ENCODE measurements at regions not wholly inside any gene's neighbourhood (a gene's known extent, or its start where the extent isn't known, plus 50 kb on each side); places are given as distances from the start of the nearest gene placed in this dataset.

- no peaks in the 10 kb centered on the region for H3K4me1 Mint-ChIP-seq
- H3K27ac Mint-ChIP-seq: no peak overlapping the region
- ATAC-seq (ENCODE audit: low read depth in 2 of 2) (no peak), DNase-seq (no peak)
- no peaks in the 10 kb centered on the region for H3K27me3 Mint-ChIP-seq
- no peak overlapping the region for H3K4me3 Mint-ChIP-seq
- no peaks in the 10 kb centered on the region for H3K36me3 Mint-ChIP-seq
- H3K9me3 Mint-ChIP-seq: peaks cover 0 to 26% (median 5%) of the 10 kb centered on the region in 7 donors
These were observed 164.0 kb upstream of the TRAM1L1 start for GRCh38 chr4:117249333-117249732.

- ATAC-seq (ENCODE audit: low read depth in 2 of 2) (no peak), DNase-seq (no peak)
- H3K4me3 Mint-ChIP-seq: no peak overlapping the region
- H3K4me1 Mint-ChIP-seq: no peaks in the 10 kb centered on the region
- no peaks in the 10 kb centered on the region for H3K36me3 Mint-ChIP-seq
- no peak overlapping the region for H3K27ac Mint-ChIP-seq
- H3K27me3 Mint-ChIP-seq: no peaks in the 10 kb centered on the region
- H3K9me3 Mint-ChIP-seq: peaks cover 0 to 6% (median 4%) of the 10 kb centered on the region in 7 donors
These were observed 178.7 kb upstream of the TRAM1L1 start for GRCh38 chr4:117264072-117264471.

- Mint-ChIP-seq H3K27ac (no peak overlapping the region), H3K4me3 (no peak overlapping the region), H3K9me3 (peaks cover 0 to 6% (median 3%) of the 10 kb centered on the region in 7 donors), H3K4me1 (no peaks in the 10 kb centered on the region), H3K27me3 (no peaks in the 10 kb centered on the region), H3K36me3 (no peaks in the 10 kb centered on the region)
- DNase-seq (no peak), ATAC-seq (ENCODE audit: low read depth in 2 of 2) (no peak)
These were observed 181.9 kb upstream of the TRAM1L1 start for GRCh38 chr4:117267317-117267716.

- Mint-ChIP-seq H3K36me3 (no peaks in the 10 kb centered on the region), H3K4me1 (no peaks in the 10 kb centered on the region), H3K27ac (no peak overlapping the region), H3K9me3 (peaks cover 0 to 6% (median 0%) of the 10 kb centered on the region in 7 donors), H3K4me3 (no peak overlapping the region), H3K27me3 (no peaks in the 10 kb centered on the region)
- DNase-seq: no peak
- no peak for ATAC-seq (ENCODE audit: low read depth in 2 of 2)
These were observed 199.4 kb upstream of the TRAM1L1 start for GRCh38 chr4:117284736-117285135.

GRCh38 chr4:117293784-117294183 lies 208.4 kb upstream of the TRAM1L1 start:
- no peak for ATAC-seq (ENCODE audit: low read depth in 2 of 2)
- Mint-ChIP-seq H3K27me3 (no peaks in the 10 kb centered on the region), H3K4me1 (no peaks in the 10 kb centered on the region), H3K9me3 (peaks cover 0 to 11% (median 0%) of the 10 kb centered on the region in 7 donors), H3K4me3 (no peak overlapping the region), H3K27ac (no peak overlapping the region), H3K36me3 (no peaks in the 10 kb centered on the region)
- DNase-seq: no peak

- Mint-ChIP-seq H3K27ac (no peak overlapping the region), H3K4me3 (no peak overlapping the region), H3K4me1 (no peaks in the 10 kb centered on the region), H3K27me3 (no peaks in the 10 kb centered on the region), H3K36me3 (no peaks in the 10 kb centered on the region), H3K9me3 (peaks cover 0 to 8% (median 2%) of the 10 kb centered on the region in 7 donors)
- ATAC-seq (ENCODE audit: low read depth in 2 of 2): no peak
- no peak for DNase-seq
These were observed 216.8 kb upstream of the TRAM1L1 start for GRCh38 chr4:117302226-117302625.

- DNase-seq: no peak
- Mint-ChIP-seq H3K9me3 (peaks cover 0 to 15% (median 4%) of the 10 kb centered on the region in 7 donors), H3K27ac (no peak overlapping the region), H3K27me3 (no peaks in the 10 kb centered on the region), H3K4me1 (no peaks in the 10 kb centered on the region), H3K36me3 (no peaks in the 10 kb centered on the region), H3K4me3 (no peak overlapping the region)
- ATAC-seq (ENCODE audit: low read depth in 2 of 2): no peak
These were observed 225.8 kb upstream of the TRAM1L1 start for GRCh38 chr4:117311215-117311614.

GRCh38 chr4:117311989-117312388 lies 226.6 kb upstream of the TRAM1L1 start:
- DNase-seq: no peak
- Mint-ChIP-seq H3K9me3 (peaks cover 0 to 15% (median 4%) of the 10 kb centered on the region in 7 donors), H3K27me3 (no peaks in the 10 kb centered on the region), H3K4me1 (no peaks in the 10 kb centered on the region), H3K4me3 (no peak overlapping the region), H3K27ac (no peak overlapping the region), H3K36me3 (no peaks in the 10 kb centered on the region)
- ATAC-seq (ENCODE audit: low read depth in 2 of 2): no peak

GRCh38 chr4:117324851-117325491 lies 239.6 kb upstream of the TRAM1L1 start:
- Mint-ChIP-seq H3K4me3 (no peak overlapping the region), H3K4me1 (no peaks in the 10 kb centered on the region), H3K27ac (no peak overlapping the region), H3K27me3 (no peaks in the 10 kb centered on the region), H3K36me3 (no peaks in the 10 kb centered on the region), H3K9me3 (peaks cover 0 to 4% (median 0%) of the 10 kb centered on the region in 7 donors)
- ATAC-seq (ENCODE audit: low read depth in 2 of 2) (no peak), DNase-seq (no peak)

GRCh38 chr4:117326091-117326490 lies 240.7 kb upstream of the TRAM1L1 start:
- no peak overlapping the region for H3K4me3 Mint-ChIP-seq
- H3K9me3 Mint-ChIP-seq: peaks cover 0 to 4% (median 0%) of the 10 kb centered on the region in 7 donors
- DNase-seq (no peak), ATAC-seq (ENCODE audit: low read depth in 2 of 2) (no peak)
- H3K27me3 Mint-ChIP-seq: no peaks in the 10 kb centered on the region
- H3K36me3 Mint-ChIP-seq: no peaks in the 10 kb centered on the region
- H3K4me1 Mint-ChIP-seq: no peaks in the 10 kb centered on the region
- no peak overlapping the region for H3K27ac Mint-ChIP-seq

- H3K36me3 Mint-ChIP-seq: no peaks in the 10 kb centered on the region
- H3K4me3 Mint-ChIP-seq: no peak overlapping the region
- ATAC-seq (ENCODE audit: low read depth in 2 of 2): no peak
- H3K9me3 Mint-ChIP-seq: peaks cover 0 to 4% (median 0%) of the 10 kb centered on the region in 7 donors
- H3K27ac Mint-ChIP-seq: peak overlapping the region in 1 of 6 donors; percentile 47
- no peak for DNase-seq
- no peaks in the 10 kb centered on the region for H3K4me1 Mint-ChIP-seq
- no peaks in the 10 kb centered on the region for H3K27me3 Mint-ChIP-seq
These were observed 242.1 kb upstream of the TRAM1L1 start for GRCh38 chr4:117327491-117327890.

- DNase-seq (no peak), ATAC-seq (ENCODE audit: low read depth in 2 of 2) (no peak)
- Mint-ChIP-seq H3K36me3 (no peaks in the 10 kb centered on the region), H3K4me1 (no peaks in the 10 kb centered on the region), H3K4me3 (no peak overlapping the region), H3K27me3 (no peaks in the 10 kb centered on the region), H3K9me3 (peaks cover 0 to 4% (median 0%) of the 10 kb centered on the region in 7 donors), H3K27ac (no peak overlapping the region)
These were observed 243.0 kb upstream of the TRAM1L1 start for GRCh38 chr4:117328333-117328732.

GRCh38 chr4:117331817-117332216 lies 246.4 kb upstream of the TRAM1L1 start:
- Mint-ChIP-seq H3K36me3 (no peaks in the 10 kb centered on the region), H3K4me3 (no peak overlapping the region), H3K9me3 (peaks cover 0 to 2% (median 0%) of the 10 kb centered on the region in 7 donors), H3K27me3 (no peaks in the 10 kb centered on the region), H3K4me1 (no peaks in the 10 kb centered on the region), H3K27ac (no peak overlapping the region)
- DNase-seq (no peak), ATAC-seq (ENCODE audit: low read depth in 2 of 2) (no peak)

- ATAC-seq (ENCODE audit: low read depth in 2 of 2) (no peak), DNase-seq (no peak)
- no peak overlapping the region for H3K27ac Mint-ChIP-seq
- peaks cover 0 to 7% (median 2%) of the 10 kb centered on the region in 7 donors for H3K9me3 Mint-ChIP-seq
- no peaks in the 10 kb centered on the region for H3K4me1 Mint-ChIP-seq
- no peaks in the 10 kb centered on the region for H3K36me3 Mint-ChIP-seq
- H3K27me3 Mint-ChIP-seq: no peaks in the 10 kb centered on the region
- no peak overlapping the region for H3K4me3 Mint-ChIP-seq
These were observed 249.2 kb upstream of the TRAM1L1 start for GRCh38 chr4:117334451-117335188.

Measured in naive B cell (primary cell).